Occipital lobe (tissue), 1 donor: ENCODE measurements at regions not wholly inside any gene's neighbourhood (a gene's known extent, or its start where the extent isn't known, plus 50 kb on each side); places are given as distances from the start of the nearest gene placed in this dataset.
"Not testable (repeated sequence)": the region's sequence is repeated elsewhere in the genome, so short reads cannot be mapped to it uniquely, and the experiment has no call there.

ENCODE experiments used
- DNase-seq: peaks from one replicate; lab custom pipeline; 2025; lab: John Stamatoyannopoulos, UW

GRCh38 chr2:238502088-238502810 lies 75.5 kb downstream of the ASB1 start:
- DNase-seq, result no peak

- DNase-seq, result no peak
These were observed 76.4 kb downstream of the ASB1 start for GRCh38 chr2:238502956-238503791.

- no peak for DNase-seq
These were observed 77.6 kb downstream of the ASB1 start for GRCh38 chr2:238504181-238504931.

- no peak for DNase-seq
These were observed 78.6 kb downstream of the ASB1 start for GRCh38 chr2:238505119-238505891.

- no peak for DNase-seq
These were observed 79.2 kb downstream of the ASB1 start for GRCh38 chr2:238505892-238506280.

DNA sequence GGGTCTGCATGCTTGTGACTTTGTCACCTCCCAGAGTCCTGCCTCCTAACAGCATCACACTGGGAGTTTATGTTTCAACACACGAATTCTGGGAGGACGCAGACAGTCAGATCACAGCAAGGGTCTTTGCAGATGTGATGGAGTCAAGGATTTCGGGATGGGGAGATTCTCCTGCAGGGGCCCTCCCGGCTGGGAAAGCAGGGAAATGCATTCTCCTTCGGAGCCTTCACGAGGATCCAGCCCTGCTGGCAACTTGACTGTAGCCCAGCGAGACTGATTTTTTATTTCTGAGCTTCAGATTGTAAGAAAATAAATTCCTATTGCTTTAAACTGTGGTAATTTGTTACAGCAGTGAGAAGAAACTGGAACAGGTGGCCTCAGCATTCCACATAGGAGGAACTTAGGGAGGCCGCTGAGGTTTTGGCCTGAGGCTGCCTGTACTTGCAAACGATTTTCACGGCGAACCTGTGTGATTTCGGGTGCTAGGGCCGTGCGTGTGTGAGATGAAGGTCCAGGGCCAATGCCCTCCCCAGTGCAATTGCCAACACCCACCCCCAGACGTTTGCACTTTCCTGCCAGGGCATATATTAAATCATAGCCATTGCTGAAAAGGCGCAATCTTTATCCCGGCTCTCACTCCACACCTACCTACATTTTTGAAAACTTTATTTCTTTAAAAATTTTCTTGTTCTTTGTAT lies 79.8 kb downstream of the ASB1 start:
- no peak for DNase-seq

GRCh38 chr2:238507836-238508235 lies 81.1 kb downstream of the ASB1 start:
- no peak for DNase-seq

DNA sequence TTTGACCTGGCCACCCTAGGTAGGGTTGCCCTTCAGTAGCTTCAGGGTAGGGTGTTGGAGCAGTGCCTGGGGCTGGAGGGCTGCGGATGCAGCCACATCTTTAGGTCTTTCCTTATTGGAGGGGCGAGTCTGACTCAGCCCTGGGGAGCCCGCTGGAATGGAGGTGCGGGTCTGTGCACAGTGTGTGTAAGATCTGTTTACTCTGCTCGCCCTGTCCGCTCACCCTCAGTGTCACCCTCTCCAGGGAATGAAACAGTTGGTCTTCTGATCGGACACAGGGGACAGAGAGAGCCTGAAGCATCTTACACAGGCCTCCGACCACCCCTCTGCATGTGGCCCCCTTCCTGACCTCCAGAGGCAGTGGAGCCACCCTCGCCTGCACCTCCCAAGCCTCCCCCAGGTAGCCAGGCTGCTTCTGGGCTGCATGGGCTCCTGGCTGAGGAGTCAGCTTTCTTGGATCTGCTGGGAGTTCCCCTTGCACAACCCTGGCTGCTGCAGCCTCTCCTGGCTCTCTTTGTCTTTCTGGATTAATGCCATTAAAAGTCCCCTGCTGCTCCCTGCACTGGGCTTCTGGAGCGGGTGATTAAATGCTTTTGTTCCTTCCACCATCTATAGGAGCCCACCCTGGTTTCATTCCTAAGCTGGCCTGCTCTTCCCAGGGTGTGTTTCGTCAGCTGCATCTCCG lies 82.6 kb downstream of the ASB1 start:
- no peak for DNase-seq

DNA sequence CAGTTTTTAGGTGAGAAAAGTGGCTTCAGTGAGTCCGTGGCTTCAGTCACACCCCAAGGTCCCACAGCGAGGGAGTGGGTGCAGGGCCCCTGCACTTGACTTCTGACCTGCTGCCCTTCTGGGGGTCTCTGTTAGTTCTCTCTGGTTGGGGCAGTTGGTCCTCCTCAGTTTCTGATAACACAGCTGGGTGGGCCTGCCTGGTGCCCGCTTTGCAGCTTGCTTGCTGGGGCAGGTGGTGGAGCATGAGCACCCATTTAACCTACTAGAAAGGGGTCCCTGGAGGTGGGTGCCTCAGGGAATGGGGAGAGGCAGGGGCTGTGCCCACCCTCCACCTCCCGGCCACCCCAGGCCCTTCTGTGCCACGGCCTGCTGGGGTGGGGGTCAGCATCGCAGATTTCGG lies 83.2 kb downstream of the ASB1 start:
- DNase-seq, result no peak

GRCh38 chr2:238510911-238511613 lies 84.3 kb downstream of the ASB1 start:
- no peak for DNase-seq

DNA sequence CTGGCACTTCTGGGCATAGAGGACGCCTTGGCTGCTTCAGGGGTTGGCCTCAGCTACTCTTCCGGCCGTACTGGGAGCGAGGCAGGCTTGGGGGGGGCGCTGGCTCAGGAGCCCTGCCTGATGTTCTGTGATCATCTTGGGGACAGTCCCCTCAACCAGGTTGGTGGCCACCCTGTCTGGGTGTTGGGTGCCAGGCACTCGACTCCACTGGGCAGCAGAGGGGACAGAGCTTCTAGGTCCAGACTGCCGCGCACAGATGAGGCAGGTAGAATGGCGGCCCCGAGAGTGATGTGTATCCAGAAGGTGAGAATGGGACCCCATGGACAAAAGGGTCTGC lies 84.9 kb downstream of the ASB1 start:
- no peak for DNase-seq

GRCh38 chr2:238512247-238512867 lies 85.6 kb downstream of the ASB1 start:
- no peak for DNase-seq

GRCh38 chr2:238513346-238513745 lies 86.6 kb downstream of the ASB1 start:
- DNase-seq, result no peak

DNA sequence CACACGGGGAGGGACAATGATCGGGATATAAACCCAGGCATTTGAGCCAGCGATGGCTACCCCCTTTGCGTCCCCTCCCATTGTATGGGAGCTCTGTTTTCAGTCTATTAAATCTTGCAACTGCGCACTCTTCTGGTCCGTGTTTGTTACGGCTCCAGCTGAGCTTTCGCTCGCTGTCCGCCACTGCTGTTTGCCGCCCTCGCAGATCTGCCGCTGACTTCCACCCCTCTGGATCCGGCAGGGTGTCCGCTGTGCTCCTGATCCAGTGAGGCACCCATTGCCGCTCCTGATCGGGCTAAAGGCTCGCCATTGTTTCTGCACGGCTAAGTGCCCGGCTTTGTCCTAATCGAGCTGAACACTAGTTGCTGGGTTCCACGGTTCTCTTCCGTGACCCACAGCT lies 87.3 kb downstream of the ASB1 start:
- DNase-seq, result not testable (repeated sequence)

- DNase-seq, result no peak
These were observed 88.7 kb downstream of the ASB1 start for GRCh38 chr2:238515377-238515776.

DNA sequence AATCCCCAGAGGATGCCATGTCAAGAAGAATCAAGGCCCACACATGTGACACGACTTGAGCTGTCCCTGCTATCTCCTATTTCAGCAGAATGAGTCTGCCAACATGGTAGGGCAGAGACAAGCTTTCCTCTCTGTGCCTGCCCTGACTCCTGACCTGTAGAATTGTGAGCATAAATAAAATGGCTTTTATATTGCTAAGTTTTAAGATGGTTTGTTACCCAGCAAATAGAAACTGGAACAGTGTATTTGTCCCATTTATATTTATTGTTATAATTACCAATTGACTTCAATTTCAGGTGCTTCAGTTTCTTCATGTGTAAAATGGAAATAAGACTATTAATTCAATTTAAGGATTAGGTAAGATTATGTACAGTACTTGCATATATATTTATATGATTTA lies 90.5 kb downstream of the ASB1 start:
- DNase-seq, result no peak

GRCh38 chr2:238518172-238518820 lies 91.6 kb downstream of the ASB1 start:
- DNase-seq, result no peak

- no peak for DNase-seq
These were observed 92.1 kb downstream of the ASB1 start for GRCh38 chr2:238518821-238519186.

DNA sequence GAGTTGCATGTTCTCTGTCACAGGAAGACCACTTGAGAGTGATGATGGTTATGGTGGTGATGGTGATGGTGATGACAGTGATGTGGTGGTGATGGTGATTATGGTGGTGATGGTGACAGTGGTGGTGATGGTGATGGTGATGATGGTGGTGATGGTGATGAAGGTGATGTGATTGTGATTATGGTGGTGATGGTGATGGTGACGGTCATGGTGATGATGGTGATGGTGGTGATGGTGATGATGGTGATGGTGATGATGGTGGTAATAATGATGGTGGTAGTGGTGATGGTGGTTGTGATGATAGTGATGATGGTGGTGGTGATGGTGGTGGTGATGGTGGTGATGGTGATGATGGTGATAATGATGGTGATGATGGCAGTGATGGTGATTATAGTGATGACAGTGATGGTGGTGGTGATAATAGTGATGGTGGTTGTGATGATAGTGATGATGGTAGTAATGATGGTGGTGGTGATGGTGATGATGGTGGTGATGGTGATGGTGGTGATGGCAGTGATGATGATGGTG lies 93.7 kb downstream of the ASB1 start:
- DNase-seq, result no peak
